Liver (tissue), 8 donors: ENCODE measurements at regions not wholly inside any gene's neighbourhood (a gene's known extent, or its start where the extent isn't known, plus 50 kb on each side); places are given as distances from the start of the nearest gene placed in this dataset.
"Not testable (repeated sequence)": the region's sequence is repeated elsewhere in the genome, so short reads cannot be mapped to it uniquely, and the experiment has no call there.

Source experiments
- DNase-seq: peaks from one replicate; pipeline ENCODE4 v3.0.0-alpha.2; 2017; ENCODE audit warnings: low spot score
- H3K27ac ChIP-seq, 2 donors: one replicate each; pipeline ENCODE4 v1.7.0; 2013; ENCODE audit warnings: inconsistent platforms in 2 of 2, low read length in 2 of 2, control low read depth in 1 of 2, low read depth in 1 of 2, mild to moderate bottlenecking in 1 of 2
- H3K27me3 ChIP-seq, 4 donors: one replicate each; pipeline versions ENCODE4 v1.6.1 to v1.7.0; 2013; ENCODE audit warnings: low read length in 3 of 4, inconsistent platforms in 1 of 4, mild to moderate bottlenecking in 1 of 4, moderate library complexity in 1 of 4; ENCODE audit not compliant: control insufficient read depth in 4 of 4, insufficient read depth in 4 of 4
- H3K36me3 ChIP-seq, 4 donors: one replicate each; pipeline versions ENCODE4 v1.6.1 to v1.7.0; 2013; ENCODE audit warnings: low read length in 3 of 4, mild to moderate bottlenecking in 3 of 4, low read depth in 1 of 4, moderate library complexity in 1 of 4; ENCODE audit not compliant: control insufficient read depth in 4 of 4, insufficient read depth in 3 of 4
- H3K4me1 ChIP-seq, 4 donors: one replicate each; pipeline versions ENCODE4 v1.6.1 to v1.7.0; 2013; ENCODE audit warnings: low read length in 3 of 4, mild to moderate bottlenecking in 3 of 4, moderate library complexity in 1 of 4; ENCODE audit not compliant: control insufficient read depth in 4 of 4, insufficient read depth in 4 of 4
- H3K4me3 ChIP-seq, 3 donors: one replicate each; pipeline versions ENCODE4 v1.6.1 to v1.7.0; 2013; ENCODE audit warnings: low read length in 3 of 3, control low read depth in 1 of 3, low read depth in 1 of 3, mild to moderate bottlenecking in 1 of 3
- H3K9ac ChIP-seq, 2 donors: one replicate each; pipeline ENCODE4 v1.7.0; 2013; ENCODE audit warnings: low read length in 2 of 2, mild to moderate bottlenecking in 2 of 2, moderate library complexity in 2 of 2, control low read depth in 1 of 2, low read depth in 1 of 2
- H3K9me3 ChIP-seq, 4 donors: one replicate each; pipeline versions ENCODE4 v1.6.1 to v1.7.0; 2013; ENCODE audit warnings: low read length in 3 of 4; ENCODE audit not compliant: control insufficient read depth in 4 of 4
- CTCF ChIP-seq: fragments of 150-350 bp; IDR thresholded peaks from 2 replicates; pipeline ENCODE4 v1.5.1; 2017; ENCODE audit warnings: improper control_type of control experiment, low read depth, low read length; ENCODE audit not compliant: missing input control
- EGR1 ChIP-seq, 2 donors: IDR thresholded peaks; 2 replicates each; pipeline ENCODE4 v1.6.1; 2016 to 2018; ENCODE audit warnings: antibody characterized with exemption in 2 of 2, low read depth in 2 of 2
- FOXA1 ChIP-seq: IDR thresholded peaks from 2 replicates; pipeline ENCODE4 v1.6.1; 2016; ENCODE audit warnings: antibody characterized with exemption
- FOXA2 ChIP-seq: IDR thresholded peaks from 2 replicates; pipeline ENCODE4 v1.6.1; 2016; ENCODE audit warnings: antibody characterized with exemption
- GABPA ChIP-seq, 2 donors: IDR thresholded peaks in 1 of 2; conservative IDR thresholded peaks in 1 of 2; 2 replicates each; pipeline ENCODE4 v1.6.1; 2016; ENCODE audit warnings: antibody characterized with exemption in 2 of 2, mild to moderate bottlenecking in 1 of 2, moderate library complexity in 1 of 2
- HNF4A ChIP-seq, 2 donors: conservative IDR thresholded peaks; 2 replicates each; pipeline ENCODE4 v1.6.1; 2016; ENCODE audit warnings: antibody characterized with exemption in 2 of 2, mild to moderate bottlenecking in 2 of 2
- HNF4G ChIP-seq: IDR thresholded peaks from 2 replicates; pipeline ENCODE4 v1.6.1; 2016; ENCODE audit warnings: antibody characterized with exemption
- JUND ChIP-seq, 2 donors: IDR thresholded peaks; 2 replicates each; pipeline ENCODE4 v1.6.1; 2016; ENCODE audit warnings: antibody characterized with exemption in 2 of 2
- MAX ChIP-seq: IDR thresholded peaks from 2 replicates; pipeline ENCODE4 v1.6.1; 2016; ENCODE audit warnings: antibody characterized with exemption
- NR2F2 ChIP-seq: IDR thresholded peaks from 2 replicates; pipeline ENCODE4 v1.6.1; 2016; ENCODE audit warnings: antibody characterized with exemption
- RAD21 ChIP-seq, 2 donors: IDR thresholded peaks; 2 replicates each; pipeline ENCODE4 v1.6.1; 2016; ENCODE audit warnings: antibody characterized with exemption in 2 of 2, mild to moderate bottlenecking in 2 of 2
- REST ChIP-seq: IDR thresholded peaks from 2 replicates; pipeline ENCODE4 v1.6.1; 2016; ENCODE audit warnings: antibody characterized with exemption, mild to moderate bottlenecking
- SP1 ChIP-seq: IDR thresholded peaks from 2 replicates; pipeline ENCODE4 v1.6.1; 2018; ENCODE audit warnings: antibody characterized with exemption, mild to moderate bottlenecking
- TAF1 ChIP-seq: conservative IDR thresholded peaks from 2 replicates; pipeline ENCODE4 v1.6.1; 2016; ENCODE audit warnings: antibody characterized with exemption, mild to moderate bottlenecking
- YY1 ChIP-seq: IDR thresholded peaks from 2 replicates; pipeline ENCODE4 v1.6.1; 2016; ENCODE audit warnings: antibody characterized with exemption, mild to moderate bottlenecking
- ZBTB33 ChIP-seq: IDR thresholded peaks from 2 replicates; pipeline ENCODE4 v1.6.1; 2016; ENCODE audit warnings: antibody characterized with exemption
- WGBS: extraction: QIAGEN DNeasy Blood & Tissue Kit; methylation state at CpG from one replicate; pipeline ENCODE4 v1.1.7; 2013; 5-methylcytosine and 5-hydroxymethylcytosine counted together
- donor health status: healthy.
- donor health status: healthy.
- donor health status: healthy.
- donor health status: healthy.
- donor health status: healthy.

GRCh38 chr1:191520345-191520744, 637.9 kb upstream of the RGS18 start:
- Histone ChIP-seq H3K9ac (no peak overlapping the region), H3K36me3 (no peaks in the 10 kb centered on the region), H3K4me1 (no peaks in the 10 kb centered on the region), H3K4me3 (no peak overlapping the region), H3K9me3 (no peaks in the 10 kb centered on the region), H3K27me3 (peaks cover 0 to 1% (median 0%) of the 10 kb centered on the region in 4 donors), H3K27ac (no peak overlapping the region)
- DNase-seq = no peak
- WGBS = 53% methylated on average over 3 of the region's 3 CpGs
- TF ChIP-seq CTCF (no peak), GABPA (IDR thresholded peaks at IDR 0.05 in 1 of 2, conservative IDR thresholded peaks at IDR 0.05 in 1 of 2) (no peak), MAX (no peak), RAD21 (IDR thresholded peaks at IDR 0.05) (no peak), HNF4A (conservative IDR thresholded peaks at IDR 0.05) (no peak), HNF4G (no peak), ZBTB33 (no peak), FOXA1 (no peak), TAF1 (no peak), SP1 (no peak), NR2F2 (no peak), EGR1 (IDR thresholded peaks at IDR 0.05; ENCODE audit: low read depth in 2 of 2) (no peak), FOXA2 (no peak)

GRCh38 chr1:191525944-191526343, 632.3 kb upstream of the RGS18 start:
- WGBS = 92% methylated on average over 5 of the region's 5 CpGs
- not testable (repeated sequence) for H3K27me3 ChIP-seq, H3K27ac ChIP-seq, DNase-seq, H3K9ac ChIP-seq, H3K36me3 ChIP-seq, H3K4me1 ChIP-seq, H3K9me3 ChIP-seq, H3K4me3 ChIP-seq

GRCh38 chr1:191528275-191528674, 630.0 kb upstream of the RGS18 start:
- Histone ChIP-seq H3K9ac (no peak overlapping the region), H3K27ac (no peak overlapping the region), H3K4me3 (no peak overlapping the region), H3K9me3 (no peaks in the 10 kb centered on the region), H3K4me1 (no peaks in the 10 kb centered on the region), H3K27me3 (peaks cover 0 to 4% (median 0%) of the 10 kb centered on the region in 4 donors), H3K36me3 (no peaks in the 10 kb centered on the region)
- WGBS = 66% methylated on average over 6 of the region's 6 CpGs
- no peak for DNase-seq
- TF ChIP-seq HNF4A (conservative IDR thresholded peaks at IDR 0.05) = no peak
- no peak for TF ChIP-seq JUND (IDR thresholded peaks at IDR 0.05)
- TF ChIP-seq ZBTB33 = no peak
- no peak for TF ChIP-seq FOXA2
- TF ChIP-seq MAX = no peak
- no peak for TF ChIP-seq RAD21 (IDR thresholded peaks at IDR 0.05)
- TF ChIP-seq YY1 = no peak
- TF ChIP-seq EGR1 (IDR thresholded peaks at IDR 0.05; ENCODE audit: low read depth in 2 of 2) = no peak
- no peak for TF ChIP-seq HNF4G
- TF ChIP-seq FOXA1 = no peak
- no peak for TF ChIP-seq REST
- TF ChIP-seq NR2F2 = no peak
- TF ChIP-seq TAF1 = no peak
